GM23338 (cell line): ENCODE measurements at regions not wholly inside any gene's neighbourhood (a gene's known extent, or its start where the extent isn't known, plus 50 kb on each side); places are given as distances from the start of the nearest gene placed in this dataset.

Experiments used
- ATAC-seq: fragments of 200-7000 bp; cut with Tn5 transposase; 3 replicates; pipeline ENCODE4 v1.9.1; 2020
- DNase-seq: peaks from one replicate; pipeline ENCODE4 v3.0.0-alpha.2; 2015; ENCODE audit warnings: low spot score
- H2AFZ ChIP-seq: fragments of 200-600 bp; sonication (generic); 2 replicates; pipeline ENCODE4 v1.8.0; 2016; ENCODE audit warnings: antibody characterized with exemption, mild to moderate bottlenecking, moderate library complexity
- H3F3A ChIP-seq: fragments of 200-600 bp; sonication (generic); replicated peaks from 2 replicates; pipeline ENCODE4 v1.8.0; 2017; ENCODE audit warnings: antibody characterized with exemption, mixed run types, low read depth
- H3K27ac ChIP-seq: fragments of 200-600 bp; sonication (generic); 2 replicates; pipeline ENCODE4 v1.6.1; 2016; ENCODE audit warnings: low read depth
- H3K27me3 ChIP-seq: fragments of 200-600 bp; sonication (generic); 2 replicates; pipeline ENCODE4 v1.8.0; 2016; ENCODE audit warnings: mild to moderate bottlenecking, mixed run types, moderate library complexity; ENCODE audit not compliant: insufficient read depth
- H3K36me3 ChIP-seq: fragments of 200-600 bp; sonication (generic); 2 replicates; pipeline ENCODE4 v1.8.0; 2016; ENCODE audit warnings: mild to moderate bottlenecking; ENCODE audit not compliant: insufficient read depth
- H3K4me1 ChIP-seq: fragments of 200-600 bp; sonication (generic); 2 replicates; pipeline ENCODE4 v1.8.0; 2016; ENCODE audit warnings: mild to moderate bottlenecking, moderate library complexity; ENCODE audit not compliant: insufficient read depth
- H3K4me2 ChIP-seq: fragments of 200-600 bp; sonication (generic); 2 replicates; pipeline ENCODE4 v1.7.1; 2017; ENCODE audit warnings: mixed run types
- H3K4me3 ChIP-seq: fragments of 200-600 bp; sonication (generic); 2 replicates; pipeline ENCODE4 v1.6.1; 2016; ENCODE audit warnings: mixed run types
- H3K79me2 ChIP-seq: fragments of 200-600 bp; sonication (generic); replicated peaks from 2 replicates; pipeline ENCODE4 v1.8.0; 2017; ENCODE audit warnings: mild to moderate bottlenecking; ENCODE audit not compliant: insufficient read depth
- H3K9me2 ChIP-seq: fragments of 200-600 bp; sonication (generic); 2 replicates; pipeline ENCODE4 v1.8.0; 2017; ENCODE audit not compliant: insufficient read depth
- H4K20me1 ChIP-seq: fragments of 200-600 bp; sonication (generic); replicated peaks from 2 replicates; pipeline ENCODE4 v1.8.0; 2017; ENCODE audit warnings: mild to moderate bottlenecking; ENCODE audit not compliant: insufficient read depth
- H3K27ac Mint-ChIP-seq: 2 replicates; pipeline ENCODE4 v1.8.0; 2020; ENCODE audit warnings: inconsistent platforms, mild to moderate bottlenecking, moderate library complexity, mixed read lengths
- H3K27me3 Mint-ChIP-seq: 3 replicates; pipeline ENCODE4 v1.8.0; 2022; ENCODE audit warnings: low read depth, mild to moderate bottlenecking, moderate library complexity, mixed read lengths, inconsistent platforms; ENCODE audit not compliant: insufficient read depth, poor library complexity
- H3K36me3 Mint-ChIP-seq: 3 replicates; pipeline ENCODE4 v1.8.0; 2021; ENCODE audit warnings: low read depth, mild to moderate bottlenecking, inconsistent platforms, moderate library complexity, mixed read lengths
- H3K4me1 Mint-ChIP-seq: 3 replicates; pipeline ENCODE4 v1.8.0; 2020; ENCODE audit warnings: mild to moderate bottlenecking, inconsistent platforms, mixed read lengths
- H3K4me3 Mint-ChIP-seq: 3 replicates; pipeline ENCODE4 v1.8.0; 2021; ENCODE audit warnings: moderate library complexity, mild to moderate bottlenecking, inconsistent platforms, mixed read lengths
- H3K9me3 Mint-ChIP-seq: 3 replicates; pipeline ENCODE4 v1.8.0; 2020; ENCODE audit warnings: moderate library complexity, mild to moderate bottlenecking, inconsistent platforms, mixed read lengths
- CREB1 ChIP-seq: fragments of 250-450 bp; sonication (Bioruptor Pico); IDR thresholded peaks from 2 replicates; pipeline ENCODE4 v1.5.0; 2020; ENCODE audit warnings: low read depth, mild to moderate bottlenecking, moderate library complexity
- EZH2 ChIP-seq: fragments of 200-600 bp; sonication (generic); IDR thresholded peaks from one replicate; pipeline ENCODE4 v1.8.0; 2017; ENCODE audit warnings: antibody characterized with exemption, mild to moderate bottlenecking, low read depth; ENCODE audit not compliant: unreplicated experiment
- EZH2phosphoT487 ChIP-seq: fragments of 200-600 bp; sonication (generic); IDR thresholded peaks from one replicate; pipeline ENCODE4 v1.8.1; 2018; ENCODE audit warnings: antibody characterized with exemption; ENCODE audit not compliant: unreplicated experiment
- JUNB ChIP-seq: IDR thresholded peaks from one replicate; pipeline ENCODE4 v1.6.1; 2016; ENCODE audit warnings: antibody characterized with exemption; ENCODE audit not compliant: unreplicated experiment
- NANOG ChIP-seq: IDR thresholded peaks from 2 replicates; pipeline ENCODE4 v1.6.1; 2016; ENCODE audit warnings: antibody characterized with exemption, borderline replicate concordance
- POLR2AphosphoS5 ChIP-seq: IDR thresholded peaks from 2 replicates; pipeline ENCODE4 v1.6.1; 2016; ENCODE audit warnings: antibody characterized with exemption, low read depth
- STAT1 ChIP-seq: IDR thresholded peaks from one replicate; pipeline ENCODE4 v1.6.1; 2016; ENCODE audit warnings: antibody characterized with exemption; ENCODE audit not compliant: unreplicated experiment
- ZNF114 ChIP-seq: fragments of 250-450 bp; sonication (Bioruptor Pico); IDR thresholded peaks from 2 replicates; pipeline ENCODE4 v1.5.0; 2020; ENCODE audit warnings: mild to moderate bottlenecking, moderate library complexity
- ZNF331 ChIP-seq: fragments of 250-450 bp; sonication (Bioruptor Pico); IDR thresholded peaks from 2 replicates; pipeline ENCODE4 v1.5.0; 2020; ENCODE audit warnings: low read depth, mild to moderate bottlenecking, moderate library complexity
- TF ChIP-seq, protein P1 (sequence below): fragments of 250-450 bp; sonication (Bioruptor Pico); IDR thresholded peaks from 2 replicates; pipeline ENCODE4 v1.5.0; 2020; ENCODE audit warnings: mild to moderate bottlenecking, moderate library complexity
- TF ChIP-seq, protein P2 (sequence below): IDR thresholded peaks from one replicate; pipeline ENCODE4 v1.6.1; 2018; ENCODE audit warnings: antibody characterized with exemption; ENCODE audit not compliant: unreplicated experiment
- TF ChIP-seq, protein P3 (sequence below), 2 experiments: fragments of 200-600 bp in 1 of 2; sonication (generic) in 1 of 2; conservative IDR thresholded peaks; 2 replicates each; pipeline versions ENCODE4 v1.5.1 to v1.6.1; 2016 to 2017; ENCODE audit warnings: antibody characterized with exemption in 2 of 2, low read depth in 2 of 2, mild to moderate bottlenecking in 2 of 2, moderate library complexity in 1 of 2
- TF ChIP-seq, protein P4 (sequence below): IDR thresholded peaks from 2 replicates; pipeline ENCODE4 v1.6.1; 2016; ENCODE audit warnings: antibody characterized with exemption

- Histone ChIP-seq H2AFZ (no peak overlapping the region), H3K79me2 (no peaks in the 10 kb centered on the region), H3K9me2 (peaks cover 3% of the 10 kb centered on the region; the same call in 1 of the 2 replicates), H3K27ac (no peak overlapping the region), H3K27me3 (no peaks in the 10 kb centered on the region), H4K20me1 (no peaks in the 10 kb centered on the region), H3K4me2 (no peak overlapping the region), H3K36me3 (no peaks in the 10 kb centered on the region), H3F3A (no peaks in the 10 kb centered on the region), H3K4me3 (no peak overlapping the region), H3K4me1 (no peaks in the 10 kb centered on the region)
- peaks cover 6% of the 10 kb centered on the region for H3K27me3 Mint-ChIP-seq
- DNase-seq = no peak
- no peak overlapping the region for H3K4me3 Mint-ChIP-seq
- peaks cover 4% of the 10 kb centered on the region; the same call in 2 of the 3 replicates for H3K36me3 Mint-ChIP-seq
- peaks cover 2% of the 10 kb centered on the region; the same call in 2 of the 3 replicates for H3K4me1 Mint-ChIP-seq
- no peak overlapping the region for H3K27ac Mint-ChIP-seq
- no peak for ATAC-seq
- H3K9me3 Mint-ChIP-seq = peaks cover 10% of the 10 kb centered on the region
- TF ChIP-seq STAT1 (no peak), JUNB (no peak), EZH2 (no peak), ZNF114 (no peak), EZH2phosphoT487 (no peak), POLR2AphosphoS5 (no peak), CREB1 (no peak), ZNF331 (CRISPR knock-in tag) (no peak), NANOG (no peak)
- TF ChIP-seq, protein P1, sequence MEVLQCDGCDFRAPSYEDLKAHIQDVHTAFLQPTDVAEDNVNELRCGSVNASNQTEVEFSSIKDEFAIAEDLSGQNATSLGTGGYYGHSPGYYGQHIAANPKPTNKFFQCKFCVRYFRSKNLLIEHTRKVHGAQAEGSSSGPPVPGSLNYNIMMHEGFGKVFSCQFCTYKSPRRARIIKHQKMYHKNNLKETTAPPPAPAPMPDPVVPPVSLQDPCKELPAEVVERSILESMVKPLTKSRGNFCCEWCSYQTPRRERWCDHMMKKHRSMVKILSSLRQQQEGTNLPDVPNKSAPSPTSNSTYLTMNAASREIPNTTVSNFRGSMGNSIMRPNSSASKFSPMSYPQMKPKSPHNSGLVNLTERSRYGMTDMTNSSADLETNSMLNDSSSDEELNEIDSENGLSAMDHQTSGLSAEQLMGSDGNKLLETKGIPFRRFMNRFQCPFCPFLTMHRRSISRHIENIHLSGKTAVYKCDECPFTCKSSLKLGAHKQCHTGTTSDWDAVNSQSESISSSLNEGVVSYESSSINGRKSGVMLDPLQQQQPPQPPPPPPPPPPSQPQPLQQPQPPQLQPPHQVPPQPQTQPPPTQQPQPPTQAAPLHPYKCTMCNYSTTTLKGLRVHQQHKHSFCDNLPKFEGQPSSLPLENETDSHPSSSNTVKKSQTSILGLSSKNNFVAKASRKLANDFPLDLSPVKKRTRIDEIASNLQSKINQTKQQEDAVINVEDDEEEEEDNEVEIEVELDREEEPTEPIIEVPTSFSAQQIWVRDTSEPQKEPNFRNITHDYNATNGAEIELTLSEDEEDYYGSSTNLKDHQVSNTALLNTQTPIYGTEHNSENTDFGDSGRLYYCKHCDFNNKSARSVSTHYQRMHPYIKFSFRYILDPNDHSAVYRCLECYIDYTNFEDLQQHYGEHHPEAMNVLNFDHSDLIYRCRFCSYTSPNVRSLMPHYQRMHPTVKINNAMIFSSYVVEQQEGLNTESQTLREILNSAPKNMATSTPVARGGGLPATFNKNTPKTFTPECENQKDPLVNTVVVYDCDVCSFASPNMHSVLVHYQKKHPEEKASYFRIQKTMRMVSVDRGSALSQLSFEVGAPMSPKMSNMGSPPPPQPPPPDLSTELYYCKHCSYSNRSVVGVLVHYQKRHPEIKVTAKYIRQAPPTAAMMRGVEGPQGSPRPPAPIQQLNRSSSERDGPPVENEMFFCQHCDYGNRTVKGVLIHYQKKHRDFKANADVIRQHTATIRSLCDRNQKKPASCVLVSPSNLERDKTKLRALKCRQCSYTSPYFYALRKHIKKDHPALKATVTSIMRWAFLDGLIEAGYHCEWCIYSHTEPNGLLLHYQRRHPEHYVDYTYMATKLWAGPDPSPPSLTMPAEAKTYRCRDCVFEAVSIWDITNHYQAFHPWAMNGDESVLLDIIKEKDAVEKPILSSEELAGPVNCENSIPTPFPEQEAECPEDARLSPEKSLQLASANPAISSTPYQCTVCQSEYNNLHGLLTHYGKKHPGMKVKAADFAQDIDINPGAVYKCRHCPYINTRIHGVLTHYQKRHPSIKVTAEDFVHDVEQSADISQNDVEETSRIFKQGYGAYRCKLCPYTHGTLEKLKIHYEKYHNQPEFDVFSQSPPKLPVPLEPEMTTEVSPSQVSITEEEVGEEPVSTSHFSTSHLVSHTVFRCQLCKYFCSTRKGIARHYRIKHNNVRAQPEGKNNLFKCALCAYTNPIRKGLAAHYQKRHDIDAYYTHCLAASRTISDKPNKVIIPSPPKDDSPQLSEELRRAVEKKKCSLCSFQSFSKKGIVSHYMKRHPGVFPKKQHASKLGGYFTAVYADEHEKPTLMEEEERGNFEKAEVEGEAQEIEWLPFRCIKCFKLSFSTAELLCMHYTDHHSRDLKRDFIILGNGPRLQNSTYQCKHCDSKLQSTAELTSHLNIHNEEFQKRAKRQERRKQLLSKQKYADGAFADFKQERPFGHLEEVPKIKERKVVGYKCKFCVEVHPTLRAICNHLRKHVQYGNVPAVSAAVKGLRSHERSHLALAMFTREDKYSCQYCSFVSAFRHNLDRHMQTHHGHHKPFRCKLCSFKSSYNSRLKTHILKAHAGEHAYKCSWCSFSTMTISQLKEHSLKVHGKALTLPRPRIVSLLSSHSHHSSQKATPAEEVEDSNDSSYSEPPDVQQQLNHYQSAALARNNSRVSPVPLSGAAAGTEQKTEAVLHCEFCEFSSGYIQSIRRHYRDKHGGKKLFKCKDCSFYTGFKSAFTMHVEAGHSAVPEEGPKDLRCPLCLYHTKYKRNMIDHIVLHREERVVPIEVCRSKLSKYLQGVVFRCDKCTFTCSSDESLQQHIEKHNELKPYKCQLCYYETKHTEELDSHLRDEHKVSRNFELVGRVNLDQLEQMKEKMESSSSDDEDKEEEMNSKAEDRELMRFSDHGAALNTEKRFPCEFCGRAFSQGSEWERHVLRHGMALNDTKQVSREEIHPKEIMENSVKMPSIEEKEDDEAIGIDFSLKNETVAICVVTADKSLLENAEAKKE = no peak
- TF ChIP-seq, protein P2, sequence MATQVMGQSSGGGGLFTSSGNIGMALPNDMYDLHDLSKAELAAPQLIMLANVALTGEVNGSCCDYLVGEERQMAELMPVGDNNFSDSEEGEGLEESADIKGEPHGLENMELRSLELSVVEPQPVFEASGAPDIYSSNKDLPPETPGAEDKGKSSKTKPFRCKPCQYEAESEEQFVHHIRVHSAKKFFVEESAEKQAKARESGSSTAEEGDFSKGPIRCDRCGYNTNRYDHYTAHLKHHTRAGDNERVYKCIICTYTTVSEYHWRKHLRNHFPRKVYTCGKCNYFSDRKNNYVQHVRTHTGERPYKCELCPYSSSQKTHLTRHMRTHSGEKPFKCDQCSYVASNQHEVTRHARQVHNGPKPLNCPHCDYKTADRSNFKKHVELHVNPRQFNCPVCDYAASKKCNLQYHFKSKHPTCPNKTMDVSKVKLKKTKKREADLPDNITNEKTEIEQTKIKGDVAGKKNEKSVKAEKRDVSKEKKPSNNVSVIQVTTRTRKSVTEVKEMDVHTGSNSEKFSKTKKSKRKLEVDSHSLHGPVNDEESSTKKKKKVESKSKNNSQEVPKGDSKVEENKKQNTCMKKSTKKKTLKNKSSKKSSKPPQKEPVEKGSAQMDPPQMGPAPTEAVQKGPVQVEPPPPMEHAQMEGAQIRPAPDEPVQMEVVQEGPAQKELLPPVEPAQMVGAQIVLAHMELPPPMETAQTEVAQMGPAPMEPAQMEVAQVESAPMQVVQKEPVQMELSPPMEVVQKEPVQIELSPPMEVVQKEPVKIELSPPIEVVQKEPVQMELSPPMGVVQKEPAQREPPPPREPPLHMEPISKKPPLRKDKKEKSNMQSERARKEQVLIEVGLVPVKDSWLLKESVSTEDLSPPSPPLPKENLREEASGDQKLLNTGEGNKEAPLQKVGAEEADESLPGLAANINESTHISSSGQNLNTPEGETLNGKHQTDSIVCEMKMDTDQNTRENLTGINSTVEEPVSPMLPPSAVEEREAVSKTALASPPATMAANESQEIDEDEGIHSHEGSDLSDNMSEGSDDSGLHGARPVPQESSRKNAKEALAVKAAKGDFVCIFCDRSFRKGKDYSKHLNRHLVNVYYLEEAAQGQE = no peak
- TF ChIP-seq, protein P3, sequence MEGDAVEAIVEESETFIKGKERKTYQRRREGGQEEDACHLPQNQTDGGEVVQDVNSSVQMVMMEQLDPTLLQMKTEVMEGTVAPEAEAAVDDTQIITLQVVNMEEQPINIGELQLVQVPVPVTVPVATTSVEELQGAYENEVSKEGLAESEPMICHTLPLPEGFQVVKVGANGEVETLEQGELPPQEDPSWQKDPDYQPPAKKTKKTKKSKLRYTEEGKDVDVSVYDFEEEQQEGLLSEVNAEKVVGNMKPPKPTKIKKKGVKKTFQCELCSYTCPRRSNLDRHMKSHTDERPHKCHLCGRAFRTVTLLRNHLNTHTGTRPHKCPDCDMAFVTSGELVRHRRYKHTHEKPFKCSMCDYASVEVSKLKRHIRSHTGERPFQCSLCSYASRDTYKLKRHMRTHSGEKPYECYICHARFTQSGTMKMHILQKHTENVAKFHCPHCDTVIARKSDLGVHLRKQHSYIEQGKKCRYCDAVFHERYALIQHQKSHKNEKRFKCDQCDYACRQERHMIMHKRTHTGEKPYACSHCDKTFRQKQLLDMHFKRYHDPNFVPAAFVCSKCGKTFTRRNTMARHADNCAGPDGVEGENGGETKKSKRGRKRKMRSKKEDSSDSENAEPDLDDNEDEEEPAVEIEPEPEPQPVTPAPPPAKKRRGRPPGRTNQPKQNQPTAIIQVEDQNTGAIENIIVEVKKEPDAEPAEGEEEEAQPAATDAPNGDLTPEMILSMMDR (conservative IDR thresholded peaks at IDR 0.05; ENCODE audit: low read depth in 2 of 2) = no peak
- TF ChIP-seq, protein P4, sequence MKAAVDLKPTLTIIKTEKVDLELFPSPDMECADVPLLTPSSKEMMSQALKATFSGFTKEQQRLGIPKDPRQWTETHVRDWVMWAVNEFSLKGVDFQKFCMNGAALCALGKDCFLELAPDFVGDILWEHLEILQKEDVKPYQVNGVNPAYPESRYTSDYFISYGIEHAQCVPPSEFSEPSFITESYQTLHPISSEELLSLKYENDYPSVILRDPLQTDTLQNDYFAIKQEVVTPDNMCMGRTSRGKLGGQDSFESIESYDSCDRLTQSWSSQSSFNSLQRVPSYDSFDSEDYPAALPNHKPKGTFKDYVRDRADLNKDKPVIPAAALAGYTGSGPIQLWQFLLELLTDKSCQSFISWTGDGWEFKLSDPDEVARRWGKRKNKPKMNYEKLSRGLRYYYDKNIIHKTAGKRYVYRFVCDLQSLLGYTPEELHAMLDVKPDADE = no peak
Observed at GRCh38 chr1:10852486-10852885, 56.0 kb upstream of the CASZ1 start.
